OCI-LY1 (cell line): ENCODE measurements at regions not wholly inside any gene's neighbourhood (a gene's known extent, or its start where the extent isn't known, plus 50 kb on each side); places are given as distances from the start of the nearest gene placed in this dataset.

Experiments
- H2AFZ ChIP-seq: fragments of 200-600 bp; sonication (generic), shearing (Covaris generic); 2 replicates; pipeline ENCODE4 v1.6.0; 2014; ENCODE audit warnings: antibody characterized with exemption, mild to moderate bottlenecking, low read length
- H3F3A ChIP-seq: fragments of 200-600 bp; sonication (generic), shearing (Covaris generic); 2 replicates; pipeline ENCODE4 v1.6.0; 2014; ENCODE audit warnings: mild to moderate bottlenecking, antibody characterized with exemption, low read length, moderate library complexity; ENCODE audit not compliant: insufficient read depth
- H3K27ac ChIP-seq: fragments of 200-600 bp; sonication (generic); 2 replicates; pipeline ENCODE4 v1.5.1; 2014; ENCODE audit warnings: low read length, mixed run types, mild to moderate bottlenecking, low read depth; ENCODE audit not compliant: poor library complexity, severe bottlenecking
- H3K27me3 ChIP-seq: fragments of 200-600 bp; sonication (generic); 2 replicates; pipeline ENCODE4 v1.6.0; 2014; ENCODE audit warnings: antibody characterized with exemption, mild to moderate bottlenecking, low read length, moderate library complexity; ENCODE audit not compliant: insufficient read depth
- H3K36me3 ChIP-seq: fragments of 200-600 bp; sonication (generic); 2 replicates; pipeline ENCODE4 v1.6.1; 2014; ENCODE audit warnings: mild to moderate bottlenecking, antibody characterized with exemption, low read length, moderate library complexity, mixed read lengths; ENCODE audit not compliant: insufficient read depth
- H3K4me1 ChIP-seq: fragments of 200-600 bp; sonication (generic); 2 replicates; pipeline ENCODE4 v1.5.1; 2014; ENCODE audit warnings: mild to moderate bottlenecking, low read length, moderate library complexity; ENCODE audit not compliant: insufficient read depth, severe bottlenecking
- H3K4me2 ChIP-seq: fragments of 200-600 bp; sonication (generic), shearing (Covaris generic); 2 replicates; pipeline ENCODE4 v1.6.1; 2014; ENCODE audit warnings: low read length
- H3K4me3 ChIP-seq: fragments of 200-600 bp; sonication (generic); 2 replicates; pipeline ENCODE4 v1.5.1; 2014; ENCODE audit warnings: low read length, low read depth, mild to moderate bottlenecking, mixed read lengths; ENCODE audit not compliant: poor library complexity, severe bottlenecking
- H3K79me2 ChIP-seq: fragments of 200-600 bp; shearing (Covaris generic); 2 replicates; pipeline ENCODE4 v1.6.1; 2016; ENCODE audit warnings: mixed run types, low read length, mixed read lengths; ENCODE audit not compliant: insufficient read depth
- H3K9ac ChIP-seq: fragments of 200-600 bp; sonication (generic), shearing (Covaris generic); 2 replicates; pipeline ENCODE4 v1.6.1; 2014; ENCODE audit warnings: mild to moderate bottlenecking, low read length, mixed read lengths
- H3K9me2 ChIP-seq: fragments of 200-600 bp; sonication (generic), shearing (Covaris generic); 2 replicates; pipeline ENCODE4 v1.6.1; 2014; ENCODE audit warnings: low read depth, mild to moderate bottlenecking, low read length, mixed read lengths
- H3K9me3 ChIP-seq: fragments of 200-600 bp; shearing (Covaris generic); 2 replicates; pipeline ENCODE4 v1.6.1; 2014; ENCODE audit warnings: low read length, mixed read lengths
- H4K20me1 ChIP-seq: fragments of 200-600 bp; sonication (generic), shearing (Covaris generic); 2 replicates; pipeline ENCODE4 v1.6.0; 2016; ENCODE audit warnings: mild to moderate bottlenecking, low read length; ENCODE audit not compliant: insufficient read depth
- EZH2 ChIP-seq: fragments of 200-600 bp; sonication (generic), shearing (Covaris generic); IDR thresholded peaks from 2 replicates; pipeline ENCODE4 v1.8.0; 2017; ENCODE audit warnings: borderline replicate concordance, mixed run types, mild to moderate bottlenecking, antibody characterized with exemption, low read length, moderate library complexity, mixed read lengths
- TF ChIP-seq, protein P1 (sequence below): fragments of 200-600 bp; sonication (generic), shearing (Covaris generic); IDR thresholded peaks from 2 replicates; pipeline ENCODE4 v1.5.1; 2017; ENCODE audit warnings: mild to moderate bottlenecking, antibody characterized with exemption, low read length, moderate library complexity, mixed read lengths

DNA sequence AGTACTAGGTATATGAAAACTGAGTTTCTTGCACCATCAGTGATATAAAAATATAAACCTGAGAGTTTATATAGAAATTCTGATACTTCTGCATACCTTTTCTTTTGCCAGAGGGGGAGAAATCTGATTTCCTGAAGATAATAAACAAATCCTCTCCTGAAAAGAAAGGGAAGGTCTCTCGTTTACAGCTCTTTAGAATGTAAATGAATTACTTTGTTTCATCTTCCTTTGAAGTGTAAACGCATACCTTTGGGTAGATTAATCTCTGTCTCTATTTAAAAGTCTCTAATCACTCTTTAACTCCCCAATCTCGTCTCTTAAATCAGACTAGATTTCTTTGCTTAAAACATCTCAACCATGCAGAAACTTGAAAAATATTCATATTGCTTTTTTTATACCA is 1092.9 kb downstream of the SLITRK5 start:
- Histone ChIP-seq H3K79me2 (no peaks in the 10 kb centered on the region), H3F3A (no peaks in the 10 kb centered on the region), H3K36me3 (no peaks in the 10 kb centered on the region), H3K4me2 (no peak overlapping the region), H2AFZ (no peak overlapping the region), H3K9me2 (no peaks in the 10 kb centered on the region), H3K9ac (no peak overlapping the region), H3K27ac (no peak overlapping the region), H3K27me3 (no peaks in the 10 kb centered on the region), H3K4me3 (no peak overlapping the region), H3K9me3 (no peaks in the 10 kb centered on the region), H4K20me1 (no peaks in the 10 kb centered on the region), H3K4me1 (no peaks in the 10 kb centered on the region)
- TF ChIP-seq, protein P1, sequence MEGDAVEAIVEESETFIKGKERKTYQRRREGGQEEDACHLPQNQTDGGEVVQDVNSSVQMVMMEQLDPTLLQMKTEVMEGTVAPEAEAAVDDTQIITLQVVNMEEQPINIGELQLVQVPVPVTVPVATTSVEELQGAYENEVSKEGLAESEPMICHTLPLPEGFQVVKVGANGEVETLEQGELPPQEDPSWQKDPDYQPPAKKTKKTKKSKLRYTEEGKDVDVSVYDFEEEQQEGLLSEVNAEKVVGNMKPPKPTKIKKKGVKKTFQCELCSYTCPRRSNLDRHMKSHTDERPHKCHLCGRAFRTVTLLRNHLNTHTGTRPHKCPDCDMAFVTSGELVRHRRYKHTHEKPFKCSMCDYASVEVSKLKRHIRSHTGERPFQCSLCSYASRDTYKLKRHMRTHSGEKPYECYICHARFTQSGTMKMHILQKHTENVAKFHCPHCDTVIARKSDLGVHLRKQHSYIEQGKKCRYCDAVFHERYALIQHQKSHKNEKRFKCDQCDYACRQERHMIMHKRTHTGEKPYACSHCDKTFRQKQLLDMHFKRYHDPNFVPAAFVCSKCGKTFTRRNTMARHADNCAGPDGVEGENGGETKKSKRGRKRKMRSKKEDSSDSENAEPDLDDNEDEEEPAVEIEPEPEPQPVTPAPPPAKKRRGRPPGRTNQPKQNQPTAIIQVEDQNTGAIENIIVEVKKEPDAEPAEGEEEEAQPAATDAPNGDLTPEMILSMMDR = no peak
- no peak for TF ChIP-seq EZH2

DNA sequence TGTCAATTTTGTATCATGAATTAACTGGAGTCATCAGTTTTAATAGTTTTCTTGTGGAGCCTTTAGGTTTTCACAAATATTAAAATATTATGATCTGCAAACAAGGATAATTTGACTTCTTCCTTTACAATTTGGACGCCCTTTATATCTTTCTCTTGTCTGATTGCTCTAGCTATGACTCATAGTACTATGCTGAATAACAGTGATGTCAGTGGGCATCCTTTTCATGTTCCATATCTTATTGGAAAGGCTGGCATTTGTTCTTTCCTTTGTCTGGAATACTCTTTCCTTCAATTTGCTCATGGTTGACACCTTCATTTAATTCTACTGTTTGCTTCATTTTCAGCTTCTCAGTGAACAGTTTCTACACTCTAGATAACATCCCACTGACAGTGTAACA is 1129.3 kb downstream of the SLITRK5 start:
- Histone ChIP-seq H3K4me3 (no peak overlapping the region), H3K79me2 (no peaks in the 10 kb centered on the region), H3K4me1 (no peaks in the 10 kb centered on the region), H3K4me2 (no peak overlapping the region), H4K20me1 (no peaks in the 10 kb centered on the region), H3K9ac (no peak overlapping the region), H2AFZ (no peak overlapping the region), H3K9me3 (no peaks in the 10 kb centered on the region), H3F3A (no peaks in the 10 kb centered on the region), H3K36me3 (no peaks in the 10 kb centered on the region), H3K27me3 (no peaks in the 10 kb centered on the region), H3K9me2 (no peaks in the 10 kb centered on the region), H3K27ac (no peak overlapping the region)
- TF ChIP-seq EZH2 = no peak
- TF ChIP-seq, protein P1 = no peak

DNA sequence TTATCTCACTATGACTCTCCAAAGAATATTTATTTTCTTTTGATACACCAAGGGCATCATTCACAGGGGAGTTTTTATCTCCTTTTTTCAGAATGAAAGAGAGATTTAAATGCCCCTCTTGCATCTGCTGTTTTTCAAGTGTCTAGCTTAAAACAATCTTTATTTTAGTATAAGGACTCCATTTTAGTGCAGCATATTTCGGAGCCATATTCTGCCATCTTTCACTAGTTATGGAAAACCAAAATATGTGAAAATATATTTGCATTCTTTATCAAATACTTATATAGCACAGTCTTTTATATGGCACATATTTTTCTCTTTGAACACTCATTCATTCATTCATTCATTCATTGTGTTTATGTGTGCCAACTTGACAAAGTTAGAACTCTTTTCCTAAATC is 1130.2 kb downstream of the SLITRK5 start:
- Histone ChIP-seq H3K9me2 (no peaks in the 10 kb centered on the region), H3K27me3 (no peaks in the 10 kb centered on the region), H3F3A (no peaks in the 10 kb centered on the region), H3K79me2 (no peaks in the 10 kb centered on the region), H3K4me2 (no peak overlapping the region), H3K9me3 (no peaks in the 10 kb centered on the region), H3K27ac (no peak overlapping the region), H4K20me1 (no peaks in the 10 kb centered on the region), H2AFZ (no peak overlapping the region), H3K4me3 (no peak overlapping the region), H3K4me1 (no peaks in the 10 kb centered on the region), H3K9ac (no peak overlapping the region), H3K36me3 (no peaks in the 10 kb centered on the region)
- TF ChIP-seq, protein P1 = no peak
